SK-N-SH treated with all-trans-retinoic acid at 6 μM for 48 hours (cell line): ENCODE measurements at regions not wholly inside any gene's neighbourhood (a gene's known extent, or its start where the extent isn't known, plus 50 kb on each side); places are given as distances from the start of the nearest gene placed in this dataset.

Experiments
- ATAC-seq: fragments of 200-7000 bp; cut with Tn5 transposase; 3 replicates; pipeline ENCODE4 v1.9.1; 2020; ENCODE audit warnings: mild to moderate bottlenecking, moderate library complexity
- BACH2 ChIP-seq: fragments of 250-450 bp; sonication (Bioruptor Pico); IDR thresholded peaks from 2 replicates; pipeline ENCODE4 v1.9.0; 2021; ENCODE audit warnings: mild to moderate bottlenecking, borderline replicate concordance
- CREB5 ChIP-seq: fragments of 250-450 bp; sonication (Bioruptor Pico); IDR thresholded peaks from 2 replicates; pipeline ENCODE4 v1.5.1; 2020; ENCODE audit warnings: low read depth, mild to moderate bottlenecking, moderate library complexity
- CSDC2 ChIP-seq: fragments of 250-450 bp; sonication (Bioruptor Pico); IDR thresholded peaks from 2 replicates; pipeline ENCODE4 v1.5.0; 2020; ENCODE audit warnings: mild to moderate bottlenecking, moderate library complexity
- CSRNP3 ChIP-seq: fragments of 250-450 bp; sonication (Bioruptor Pico); IDR thresholded peaks from 2 replicates; pipeline ENCODE4 v1.5.1; 2021; ENCODE audit warnings: mild to moderate bottlenecking, moderate library complexity
- ESRRG ChIP-seq: fragments of 250-450 bp; sonication (Bioruptor Pico); IDR thresholded peaks from 2 replicates; pipeline ENCODE4 v1.6.1; 2021; ENCODE audit warnings: mild to moderate bottlenecking
- GLIS3 ChIP-seq: fragments of 250-450 bp; sonication (Bioruptor Pico); IDR thresholded peaks from 2 replicates; pipeline ENCODE4 v1.5.0; 2020; ENCODE audit warnings: mild to moderate bottlenecking, moderate library complexity
- ISL1 ChIP-seq: fragments of 250-450 bp; sonication (Bioruptor Pico); IDR thresholded peaks from 2 replicates; pipeline ENCODE4 v2.1.2; 2022; ENCODE audit warnings: mild to moderate bottlenecking, moderate library complexity
- OSR1 ChIP-seq: fragments of 250-450 bp; sonication (Bioruptor Pico); IDR thresholded peaks from 2 replicates; pipeline ENCODE4 v1.8.0; 2022; ENCODE audit warnings: moderate library complexity, mild to moderate bottlenecking, inconsistent platforms
- POU6F1 ChIP-seq: fragments of 250-450 bp; sonication (Bioruptor Pico); IDR thresholded peaks from 2 replicates; pipeline ENCODE4 v1.8.0; 2021; ENCODE audit warnings: low read depth, mild to moderate bottlenecking, moderate library complexity, borderline replicate concordance
- PPARA ChIP-seq: fragments of 250-450 bp; sonication (Bioruptor Pico); IDR thresholded peaks from 2 replicates; pipeline ENCODE4 v1.5.0; 2020; ENCODE audit warnings: mild to moderate bottlenecking, borderline replicate concordance
- RARB ChIP-seq: fragments of 250-450 bp; sonication (Bioruptor Pico); IDR thresholded peaks from 2 replicates; pipeline ENCODE4 v1.8.0; 2021; ENCODE audit warnings: mild to moderate bottlenecking, moderate library complexity
- SNAI2 ChIP-seq: fragments of 250-450 bp; sonication (Bioruptor Pico); IDR thresholded peaks from 2 replicates; pipeline ENCODE4 v1.5.0; 2020; ENCODE audit warnings: mild to moderate bottlenecking, moderate library complexity
- TCF4 ChIP-seq: fragments of 250-450 bp; sonication (Bioruptor Pico); IDR thresholded peaks from 2 replicates; pipeline ENCODE4 v1.8.0; 2021; ENCODE audit warnings: mild to moderate bottlenecking, moderate library complexity, borderline replicate concordance
- TSHZ2 ChIP-seq: fragments of 250-450 bp; sonication (Bioruptor Pico); IDR thresholded peaks from 2 replicates; pipeline ENCODE4 v1.5.0; 2020; ENCODE audit warnings: mild to moderate bottlenecking, moderate library complexity
- ZFP3 ChIP-seq: fragments of 250-450 bp; sonication (Bioruptor Pico); IDR thresholded peaks from 2 replicates; pipeline ENCODE4 v1.5.0; 2020; ENCODE audit warnings: mild to moderate bottlenecking, moderate library complexity
- ZFP30 ChIP-seq: fragments of 450-650 bp; formaldehyde crosslinking; IDR thresholded peaks from 2 replicates; pipeline ENCODE4 v1.5.0; 2022; ENCODE audit warnings: mild to moderate bottlenecking, moderate library complexity
- ZNF565 ChIP-seq: fragments of 450-650 bp; formaldehyde crosslinking; conservative IDR thresholded peaks from 2 replicates; pipeline ENCODE4 v1.5.0; 2020; ENCODE audit warnings: low read depth, mild to moderate bottlenecking, moderate library complexity
- ZNF70 ChIP-seq: fragments of 450-650 bp; formaldehyde crosslinking; IDR thresholded peaks from 2 replicates; pipeline ENCODE4 v1.5.0; 2020; ENCODE audit warnings: mild to moderate bottlenecking, moderate library complexity
- ZNF8 ChIP-seq: fragments of 450-650 bp; formaldehyde crosslinking; IDR thresholded peaks from 2 replicates; pipeline ENCODE4 v1.5.0; 2020; ENCODE audit warnings: mild to moderate bottlenecking, moderate library complexity
- TF ChIP-seq, protein P1 (sequence below): fragments of 250-450 bp; sonication (Bioruptor Pico); IDR thresholded peaks from 2 replicates; pipeline ENCODE4 v1.8.0; 2020; ENCODE audit warnings: mild to moderate bottlenecking, moderate library complexity, borderline replicate concordance

DNA sequence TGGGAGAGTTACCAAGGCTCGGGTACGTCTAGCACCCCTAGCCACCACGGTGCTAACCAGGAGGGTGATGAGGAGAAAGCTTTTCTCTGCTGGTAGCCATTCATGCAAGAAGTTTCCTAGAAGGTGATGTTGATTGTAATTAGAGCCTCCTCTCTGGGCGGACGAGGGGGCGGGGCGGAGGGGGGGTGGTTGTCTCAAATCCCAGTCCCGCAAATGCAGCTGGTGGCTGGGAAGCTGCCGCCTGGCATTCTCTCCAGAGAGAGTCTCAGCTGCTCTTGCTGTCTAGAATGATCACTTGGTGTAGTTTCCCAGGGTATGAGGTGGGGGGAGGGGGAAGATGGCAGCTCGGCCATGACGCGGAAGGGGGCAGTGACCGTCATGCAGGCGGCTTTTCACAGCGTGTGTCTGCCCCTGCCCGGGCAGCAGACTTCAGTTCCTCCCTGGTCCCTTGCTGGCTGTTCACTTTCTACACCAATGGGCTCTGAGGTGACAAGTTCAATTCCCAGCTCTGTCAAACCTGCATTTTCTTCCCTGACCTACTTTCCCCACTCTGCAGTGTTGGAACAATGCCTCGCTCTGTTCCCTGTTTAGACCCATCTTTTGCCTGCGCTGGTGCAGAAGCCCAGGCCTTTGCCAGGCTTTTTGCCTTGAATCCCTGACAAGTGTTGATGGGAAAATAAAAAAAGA lies 61.5 kb upstream of the KLF7 start:
- ATAC-seq: no peak
- no peak for TF ChIP-seq RARB (CRISPR knock-in tag)
- no peak for TF ChIP-seq CSRNP3
- no peak for TF ChIP-seq CSDC2 (CRISPR knock-in tag)
- no peak for TF ChIP-seq CREB5 (CRISPR knock-in tag)
- TF ChIP-seq ZNF565 (CRISPR knock-in tag): no peak
- no peak for TF ChIP-seq ISL1 (CRISPR knock-in tag)

DNA sequence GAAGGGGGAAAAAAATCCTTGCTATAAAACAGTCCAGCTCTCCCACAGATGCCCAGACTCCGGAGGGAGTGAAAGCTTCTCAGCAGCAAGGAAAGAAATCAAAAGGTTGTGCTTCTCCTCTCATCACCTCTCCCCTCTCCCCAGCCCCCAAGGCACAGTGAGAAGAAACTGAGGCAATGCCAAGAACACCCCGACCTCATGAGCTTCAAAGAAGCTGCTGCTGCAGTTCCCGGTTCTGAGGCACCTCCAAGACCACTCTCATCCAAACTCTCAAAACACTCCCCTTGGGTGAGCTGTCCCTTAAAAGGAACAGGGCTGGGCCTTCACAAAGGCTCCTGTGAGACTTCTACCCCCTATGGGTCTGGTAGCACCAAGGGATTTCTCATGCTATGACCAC lies 62.0 kb upstream of the KLF7 start:
- TF ChIP-seq ZNF565 (CRISPR knock-in tag) (no peak), ZNF8 (CRISPR knock-in tag) (no peak), GLIS3 (CRISPR knock-in tag) (no peak), BACH2 (CRISPR knock-in tag) (no peak), ZNF70 (CRISPR knock-in tag) (no peak), TCF4 (CRISPR knock-in tag) (no peak), PPARA (CRISPR knock-in tag) (no peak)
- ATAC-seq: no peak

DNA sequence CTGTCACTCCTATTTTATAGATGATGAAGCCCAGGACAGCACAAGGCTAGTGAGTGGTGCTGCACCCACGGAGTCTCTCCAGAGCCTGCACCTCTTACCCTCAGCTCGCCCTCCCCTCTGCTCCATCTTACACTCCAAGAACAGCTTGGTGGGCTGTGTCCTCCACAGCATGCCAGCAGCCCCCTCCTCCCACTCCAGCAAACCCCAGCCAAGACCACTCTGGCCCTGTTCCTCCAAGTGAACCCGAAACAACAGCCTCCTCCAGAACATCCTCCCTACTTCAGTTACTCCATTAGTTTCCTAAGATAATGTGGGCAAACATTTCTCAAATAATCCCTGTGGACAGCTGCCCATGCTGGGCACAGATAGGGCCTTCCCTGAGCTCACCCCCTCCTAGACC lies 62.7 kb upstream of the KLF7 start:
- ATAC-seq: no peak
- TF ChIP-seq SNAI2 (CRISPR knock-in tag) (no peak), POU6F1 (CRISPR knock-in tag) (no peak), BACH2 (CRISPR knock-in tag) (no peak), CSRNP3 (no peak), OSR1 (CRISPR knock-in tag) (no peak), ESRRG (CRISPR knock-in tag) (no peak), RARB (CRISPR knock-in tag) (no peak), PPARA (CRISPR knock-in tag) (no peak), CSDC2 (CRISPR knock-in tag) (no peak), ZFP30 (no peak), TSHZ2 (CRISPR knock-in tag) (no peak), ZNF8 (CRISPR knock-in tag) (no peak), CREB5 (CRISPR knock-in tag) (no peak), ZFP3 (CRISPR knock-in tag) (no peak), TCF4 (CRISPR knock-in tag) (no peak)
- TF ChIP-seq, protein P1, sequence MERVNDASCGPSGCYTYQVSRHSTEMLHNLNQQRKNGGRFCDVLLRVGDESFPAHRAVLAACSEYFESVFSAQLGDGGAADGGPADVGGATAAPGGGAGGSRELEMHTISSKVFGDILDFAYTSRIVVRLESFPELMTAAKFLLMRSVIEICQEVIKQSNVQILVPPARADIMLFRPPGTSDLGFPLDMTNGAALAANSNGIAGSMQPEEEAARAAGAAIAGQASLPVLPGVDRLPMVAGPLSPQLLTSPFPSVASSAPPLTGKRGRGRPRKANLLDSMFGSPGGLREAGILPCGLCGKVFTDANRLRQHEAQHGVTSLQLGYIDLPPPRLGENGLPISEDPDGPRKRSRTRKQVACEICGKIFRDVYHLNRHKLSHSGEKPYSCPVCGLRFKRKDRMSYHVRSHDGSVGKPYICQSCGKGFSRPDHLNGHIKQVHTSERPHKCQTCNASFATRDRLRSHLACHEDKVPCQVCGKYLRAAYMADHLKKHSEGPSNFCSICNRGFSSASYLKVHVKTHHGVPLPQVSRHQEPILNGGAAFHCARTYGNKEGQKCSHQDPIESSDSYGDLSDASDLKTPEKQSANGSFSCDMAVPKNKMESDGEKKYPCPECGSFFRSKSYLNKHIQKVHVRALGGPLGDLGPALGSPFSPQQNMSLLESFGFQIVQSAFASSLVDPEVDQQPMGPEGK (CRISPR knock-in tag): no peak
